ENCODE measurements at regions not wholly inside any gene's neighbourhood (a gene's known extent, or its start where the extent isn't known, plus 50 kb on each side); places are given as distances from the start of the nearest gene placed in this dataset.
"Not testable (repeated sequence)": the region's sequence is repeated elsewhere in the genome, so short reads cannot be mapped to it uniquely, and the experiment has no call there.

GRCh38 chr7:51824050-51824449 is 507.4 kb upstream of the COBL start:
- DNase-seq (ENCODE audit: low spot score) = no peak
- FAIRE-seq = no peak

GRCh38 chr7:51823437-51823836 is 506.8 kb upstream of the COBL start:
- FAIRE-seq (no peak), DNase-seq (ENCODE audit: low spot score) (no peak)

GRCh38 chr7:51817694-51818225 is 501.2 kb upstream of the COBL start:
- DNase-seq (ENCODE audit: low spot score) (no peak), FAIRE-seq (no peak)

GRCh38 chr7:51805783-51806431 is 489.3 kb upstream of the COBL start:
- DNase-seq (ENCODE audit: low spot score); FAIRE-seq: not testable (repeated sequence)

- FAIRE-seq (no peak), DNase-seq (ENCODE audit: low spot score) (no peak)
Measured at GRCh38 chr7:51802718-51803117, 486.1 kb upstream of the COBL start.

- no peak for FAIRE-seq
- DNase-seq (ENCODE audit: low spot score) = no peak
Measured at GRCh38 chr7:51797371-51797770, 480.8 kb upstream of the COBL start.

- FAIRE-seq = no peak
- no peak for DNase-seq (ENCODE audit: low spot score)
Measured at GRCh38 chr7:51792796-51793195, 476.2 kb upstream of the COBL start.

GRCh38 chr7:51789489-51789888 is 472.9 kb upstream of the COBL start:
- FAIRE-seq = no peak
- DNase-seq (ENCODE audit: low spot score) = no peak

GRCh38 chr7:51786284-51786683 is 469.7 kb upstream of the COBL start:
- DNase-seq (ENCODE audit: low spot score) = no peak
- FAIRE-seq = no peak

GRCh38 chr7:51785876-51786275 is 469.3 kb upstream of the COBL start:
- no peak for FAIRE-seq

GRCh38 chr7:51785171-51785570 is 468.6 kb upstream of the COBL start:
- FAIRE-seq (no peak), DNase-seq (ENCODE audit: low spot score) (no peak)

More at GRCh38 chr7:51785876-51786275, 469.3 kb upstream of the COBL start:
- no peak for DNase-seq (ENCODE audit: low spot score)

GRCh38 chr7:51783241-51783640 is 466.6 kb upstream of the COBL start:
- no peak for FAIRE-seq

GRCh38 chr7:51778121-51778520 is 461.5 kb upstream of the COBL start:
- no peak for DNase-seq (ENCODE audit: low spot score)
- no peak for FAIRE-seq

More at GRCh38 chr7:51783241-51783640, 466.6 kb upstream of the COBL start:
- DNase-seq (ENCODE audit: low spot score) = no peak

GRCh38 chr7:51774178-51774577 is 457.6 kb upstream of the COBL start:
- DNase-seq (ENCODE audit: low spot score) = no peak
- no peak for FAIRE-seq

GRCh38 chr7:51772190-51772589 is 455.6 kb upstream of the COBL start:
- no peak for DNase-seq (ENCODE audit: low spot score)

GRCh38 chr7:51764976-51765375 is 448.4 kb upstream of the COBL start:
- DNase-seq (ENCODE audit: low spot score) = no peak
- FAIRE-seq = no peak

More at GRCh38 chr7:51772190-51772589, 455.6 kb upstream of the COBL start:
- no peak for FAIRE-seq

GRCh38 chr7:51759985-51760384 is 443.4 kb upstream of the COBL start:
- DNase-seq (ENCODE audit: low spot score) (no peak), FAIRE-seq (no peak)

- no peak for DNase-seq (ENCODE audit: low spot score)
- no peak for FAIRE-seq
Measured at GRCh38 chr7:51757960-51758359, 441.4 kb upstream of the COBL start.

GRCh38 chr7:51732951-51733350 is 416.3 kb upstream of the COBL start:
- no peak for FAIRE-seq
- DNase-seq (ENCODE audit: low spot score) = no peak

GRCh38 chr7:51732116-51732515 is 415.5 kb upstream of the COBL start:
- no peak for FAIRE-seq
- DNase-seq (ENCODE audit: low spot score) = no peak

- DNase-seq (ENCODE audit: low spot score) (no peak), FAIRE-seq (no peak)
Measured at GRCh38 chr7:51731075-51731474, 414.5 kb upstream of the COBL start.

- DNase-seq (ENCODE audit: low spot score) (no peak), FAIRE-seq (no peak)
Measured at GRCh38 chr7:51727441-51727840, 410.8 kb upstream of the COBL start.

- FAIRE-seq = no peak
- DNase-seq (ENCODE audit: low spot score) = no peak
Measured at GRCh38 chr7:51706851-51707250, 390.2 kb upstream of the COBL start.

Data from RCC 7860 (cell line).